C4-2B (cell line): ENCODE measurements at regions not wholly inside any gene's neighbourhood (a gene's known extent, or its start where the extent isn't known, plus 50 kb on each side); places are given as distances from the start of the nearest gene placed in this dataset.

Experiments used
- H3K27ac ChIP-seq: fragments of 450-650 bp; 2 replicates; pipeline ENCODE4 v1.5.1; 2017
- ZFX ChIP-seq: fragments of 450-650 bp; IDR thresholded peaks from 2 replicates; pipeline ENCODE4 v1.6.1; 2017
- TF ChIP-seq, protein P1 (sequence below): fragments of 450-650 bp; conservative IDR thresholded peaks from 2 replicates; pipeline ENCODE4 v1.5.1; 2017; ENCODE audit warnings: mild to moderate bottlenecking

DNA sequence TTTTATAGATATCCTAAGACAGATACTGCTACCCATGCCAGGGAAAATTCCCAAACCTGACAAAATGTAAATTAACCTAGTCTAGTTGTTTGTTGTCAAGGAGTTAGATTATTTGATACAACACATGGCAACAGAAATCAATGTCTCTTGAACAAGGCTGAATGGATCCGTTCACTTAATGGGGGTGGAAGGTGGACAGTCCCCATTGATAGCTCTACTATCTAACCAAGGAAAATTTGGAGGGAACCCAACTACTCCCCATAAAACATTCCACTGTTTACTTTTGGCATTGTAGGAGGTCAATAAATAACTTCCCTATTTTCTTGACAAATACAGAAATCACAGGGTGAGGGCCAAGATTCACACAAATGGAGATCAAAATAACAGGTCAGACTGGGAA lies 117.9 kb upstream of the GRIA4 start:
- no peak overlapping the region for H3K27ac ChIP-seq
- TF ChIP-seq, protein P1, sequence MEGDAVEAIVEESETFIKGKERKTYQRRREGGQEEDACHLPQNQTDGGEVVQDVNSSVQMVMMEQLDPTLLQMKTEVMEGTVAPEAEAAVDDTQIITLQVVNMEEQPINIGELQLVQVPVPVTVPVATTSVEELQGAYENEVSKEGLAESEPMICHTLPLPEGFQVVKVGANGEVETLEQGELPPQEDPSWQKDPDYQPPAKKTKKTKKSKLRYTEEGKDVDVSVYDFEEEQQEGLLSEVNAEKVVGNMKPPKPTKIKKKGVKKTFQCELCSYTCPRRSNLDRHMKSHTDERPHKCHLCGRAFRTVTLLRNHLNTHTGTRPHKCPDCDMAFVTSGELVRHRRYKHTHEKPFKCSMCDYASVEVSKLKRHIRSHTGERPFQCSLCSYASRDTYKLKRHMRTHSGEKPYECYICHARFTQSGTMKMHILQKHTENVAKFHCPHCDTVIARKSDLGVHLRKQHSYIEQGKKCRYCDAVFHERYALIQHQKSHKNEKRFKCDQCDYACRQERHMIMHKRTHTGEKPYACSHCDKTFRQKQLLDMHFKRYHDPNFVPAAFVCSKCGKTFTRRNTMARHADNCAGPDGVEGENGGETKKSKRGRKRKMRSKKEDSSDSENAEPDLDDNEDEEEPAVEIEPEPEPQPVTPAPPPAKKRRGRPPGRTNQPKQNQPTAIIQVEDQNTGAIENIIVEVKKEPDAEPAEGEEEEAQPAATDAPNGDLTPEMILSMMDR: no peak
- no peak for TF ChIP-seq ZFX

- H3K27ac ChIP-seq: no peak overlapping the region
- TF ChIP-seq, protein P1: no peak
- no peak for TF ChIP-seq ZFX
Measured at GRCh38 chr11:105491394-105491793, 118.5 kb upstream of the GRIA4 start.

DNA sequence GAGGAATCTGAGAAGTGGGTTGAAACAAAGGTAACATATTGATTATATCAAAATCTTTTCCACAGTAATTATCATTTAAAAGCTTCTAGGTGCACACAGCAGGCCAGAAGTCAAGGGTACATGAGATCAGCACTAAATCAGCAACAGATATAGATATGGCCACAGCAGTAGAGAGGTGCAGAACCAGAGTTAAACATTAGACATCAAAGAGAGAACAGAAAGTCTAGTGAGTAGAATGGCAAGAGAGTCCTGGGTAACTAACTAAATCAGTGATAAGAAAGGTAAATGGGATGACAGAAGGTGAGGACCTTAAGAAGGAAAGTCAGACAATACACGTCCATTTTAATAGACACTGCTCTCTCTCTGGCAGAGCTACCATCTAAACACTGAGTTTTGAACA lies 119.5 kb upstream of the GRIA4 start:
- no peak for TF ChIP-seq ZFX
- TF ChIP-seq, protein P1: no peak
- no peak overlapping the region for H3K27ac ChIP-seq

DNA sequence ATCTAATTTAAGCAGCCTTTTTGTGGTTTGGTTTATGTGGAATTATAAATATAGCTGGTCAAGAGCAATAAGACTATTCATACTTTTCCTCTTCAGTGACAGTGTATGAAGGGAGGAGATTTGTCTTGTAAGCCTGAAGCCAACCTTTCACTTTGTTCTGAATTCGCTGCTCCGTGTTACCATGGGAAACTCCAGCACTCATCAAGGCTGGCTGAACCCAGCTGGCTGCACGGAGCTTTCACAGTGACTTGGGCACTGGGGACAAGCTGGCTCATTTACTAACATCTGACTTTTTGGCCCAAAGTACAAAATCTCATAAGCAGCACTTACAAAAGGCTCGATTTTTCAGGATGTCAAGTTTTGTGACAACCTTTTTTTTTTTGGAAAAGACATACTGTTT lies 120.4 kb upstream of the GRIA4 start:
- TF ChIP-seq, protein P1: no peak
- no peak for TF ChIP-seq ZFX
- no peak overlapping the region for H3K27ac ChIP-seq

- H3K27ac ChIP-seq: no peak overlapping the region
Measured at GRCh38 chr11:105486929-105487328, 122.9 kb upstream of the GRIA4 start.

DNA sequence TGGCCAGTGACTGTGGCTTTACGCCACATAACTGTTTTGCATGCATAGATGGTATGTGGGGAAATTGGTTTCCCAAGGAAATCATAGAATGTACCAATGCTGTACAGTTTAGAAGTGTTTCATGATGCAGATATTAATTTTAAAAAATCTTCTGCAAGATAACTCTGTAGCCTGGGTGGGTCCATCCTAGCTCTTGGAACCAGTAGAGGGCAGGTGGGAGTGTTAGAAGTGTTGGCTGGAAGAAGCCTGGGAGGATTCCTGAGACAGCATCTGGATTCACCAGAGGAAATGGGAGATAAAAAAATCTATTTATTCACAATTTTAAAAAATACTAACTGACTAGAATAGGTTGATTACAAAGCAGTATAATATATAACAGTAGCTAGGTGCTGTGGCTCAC lies 139.9 kb upstream of the GRIA4 start:
- H3K27ac ChIP-seq: no peak overlapping the region
- no peak for TF ChIP-seq ZFX
- TF ChIP-seq, protein P1: no peak

More at GRCh38 chr11:105486929-105487328, 122.9 kb upstream of the GRIA4 start:
- TF ChIP-seq, protein P1: no peak
- no peak for TF ChIP-seq ZFX

DNA sequence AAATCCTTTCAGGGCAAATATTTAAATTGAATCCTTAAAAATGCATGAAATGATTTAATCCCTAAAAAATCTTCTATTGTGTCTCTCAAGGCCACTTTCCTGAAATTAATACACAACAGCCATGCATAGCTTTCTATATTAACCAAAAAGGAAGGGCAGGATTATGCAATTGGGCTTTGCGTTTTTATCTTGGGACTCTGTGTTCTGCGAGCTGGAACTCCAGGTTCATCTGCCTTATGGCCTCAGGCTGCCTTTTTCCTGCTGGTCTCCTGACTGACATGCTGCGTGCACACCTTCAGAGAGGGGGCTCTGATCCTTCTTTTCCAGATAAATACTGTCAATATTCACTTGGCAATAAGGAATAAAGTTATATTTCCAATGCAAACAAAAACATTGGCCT lies 141.7 kb upstream of the GRIA4 start:
- no peak for TF ChIP-seq ZFX
- TF ChIP-seq, protein P1: no peak
- H3K27ac ChIP-seq: no peak overlapping the region
